Endothelial cell of umbilical vein (primary cell): ENCODE measurements at regions not wholly inside any gene's neighbourhood (a gene's known extent, or its start where the extent isn't known, plus 50 kb on each side); places are given as distances from the start of the nearest gene placed in this dataset.

ENCODE experiments used
- BruUV-seq: library from RNA; stranded (reverse); fragments of 400-500 nt; replicated peaks from 2 replicates; lab custom pipeline; 2021; lab: Mats Ljungman, UMichigan
- CTCF ChIA-PET: fragments of 300-600, 350-600 bp; sonication (Branson Sonifier 250); formaldehyde crosslinking; loops from one replicate; lab custom pipeline; 2021; ENCODE audit warnings: antibody characterized with exemption, inconsistent platforms; lab: Charles Lee
- POLR2A ChIA-PET: fragments of 300-600, 350-600 bp; sonication (Branson Sonifier 250); formaldehyde crosslinking; loops from one replicate; lab custom pipeline; 2021; ENCODE audit warnings: antibody characterized with exemption, inconsistent platforms; lab: Charles Lee
- DNase-seq: peaks from one replicate; pipeline ENCODE4 v3.0.0-alpha.2; 2011; ENCODE audit warnings: low read depth, low spot score
- FAIRE-seq: peaks from 2 replicates; lab custom pipeline; 2011; peaks lifted over from hg19 to GRCh38; lab: Jason Lieb, UNC
- H2AFZ ChIP-seq: 2 replicates; pipeline ENCODE4 v1.6.0; 2012; ENCODE audit warnings: low read depth, low read length, control low read depth, inconsistent platforms
- H3K27ac ChIP-seq: 2 replicates; pipeline ENCODE4 v1.5.1; 2011; ENCODE audit warnings: low read depth, mild to moderate bottlenecking, control low read depth, low read length, moderate library complexity; ENCODE audit not compliant: insufficient read depth
- H3K27me3 ChIP-seq, 2 experiments: 2 replicates each; pipeline versions ENCODE4 v1.6.0 to v1.6.1; 2011; ENCODE audit warnings: low read length in 2 of 2, mixed read lengths in 1 of 2; ENCODE audit not compliant: control insufficient read depth in 2 of 2, insufficient read depth in 2 of 2
- H3K36me3 ChIP-seq, 2 experiments: 2 replicates in 1 of 2; 3 replicates in 1 of 2; pipeline ENCODE4 v1.5.1; 2011; ENCODE audit warnings: low read length in 2 of 2, mild to moderate bottlenecking in 1 of 2, moderate library complexity in 1 of 2; ENCODE audit not compliant: control insufficient read depth in 2 of 2, insufficient read depth in 2 of 2; ENCODE audit errors: extremely low read depth in 1 of 2
- H3K4me1 ChIP-seq: 3 replicates; pipeline ENCODE4 v1.5.1; 2011; ENCODE audit warnings: mild to moderate bottlenecking, low read length; ENCODE audit not compliant: control insufficient read depth, insufficient read depth; ENCODE audit errors: extremely low read depth
- H3K4me2 ChIP-seq: 2 replicates; pipeline ENCODE4 v1.6.1; 2011; ENCODE audit warnings: low read length, control low read depth, mixed read lengths; ENCODE audit not compliant: insufficient read depth
- H3K4me3 ChIP-seq, 3 experiments: fragments of 200-600 bp in 1 of 3; sonication (generic), shearing (Covaris generic) in 1 of 3; replicated peaks in 1 of 3; 2 replicates each; pipeline ENCODE4 v1.5.1; 2011 to 2016; ENCODE audit warnings: control low read depth in 3 of 3, low read length in 3 of 3, mild to moderate bottlenecking in 2 of 3, inconsistent platforms in 1 of 3, low read depth in 1 of 3, moderate library complexity in 1 of 3; ENCODE audit not compliant: insufficient read depth in 1 of 3
- H3K79me2 ChIP-seq: 2 replicates; pipeline ENCODE4 v1.6.0; 2012; ENCODE audit warnings: low read length, inconsistent platforms; ENCODE audit not compliant: control insufficient read depth, insufficient read depth
- H3K9ac ChIP-seq: replicated peaks from 2 replicates; pipeline ENCODE3; 2011; ENCODE audit warnings: low read length, control low read depth; ENCODE audit not compliant: insufficient read depth; ENCODE audit errors: extremely low read depth
- H3K9me1 ChIP-seq: replicated peaks from 3 replicates; pipeline ENCODE4 v1.6.0; 2011; ENCODE audit warnings: mild to moderate bottlenecking, low read length; ENCODE audit not compliant: control insufficient read depth, insufficient read depth; ENCODE audit errors: extremely low read depth
- H3K9me3 ChIP-seq: replicated peaks from 2 replicates; pipeline ENCODE4 v1.5.1; 2012; ENCODE audit warnings: low read length, inconsistent platforms; ENCODE audit not compliant: control insufficient read depth, insufficient read depth
- H4K20me1 ChIP-seq: replicated peaks from 2 replicates; pipeline ENCODE3; 2011; ENCODE audit warnings: mild to moderate bottlenecking, low read length; ENCODE audit not compliant: control insufficient read depth, insufficient read depth; ENCODE audit errors: extremely low read depth
- EZH2 ChIP-seq: IDR thresholded peaks from 2 replicates; pipeline ENCODE4 v1.6.1; 2012; ENCODE audit warnings: borderline replicate concordance, low read depth, mild to moderate bottlenecking, moderate library complexity, low read length, inconsistent platforms; ENCODE audit not compliant: severe bottlenecking
- FOS ChIP-seq: IDR thresholded peaks from 2 replicates; pipeline ENCODE4 v1.6.1; 2011; ENCODE audit warnings: mild to moderate bottlenecking, low read length, moderate library complexity, borderline replicate concordance; ENCODE audit not compliant: insufficient read depth
- GATA2 ChIP-seq: IDR thresholded peaks from 2 replicates; pipeline ENCODE4 v1.7.0; 2011; ENCODE audit warnings: low read depth, mild to moderate bottlenecking, moderate library complexity, mixed read lengths, low read length; ENCODE audit not compliant: insufficient read length, insufficient read depth
- JUN ChIP-seq: IDR thresholded peaks from 2 replicates; pipeline ENCODE4 v1.6.1; 2011; ENCODE audit warnings: borderline replicate concordance, low read depth; ENCODE audit not compliant: insufficient read length, insufficient read depth
- MYC ChIP-seq: IDR thresholded peaks from one replicate; pipeline ENCODE4 v1.6.1; 2011; ENCODE audit warnings: mild to moderate bottlenecking, low read depth, low read length
- POLR2A ChIP-seq: IDR thresholded peaks from 2 replicates; pipeline ENCODE4 v1.6.1; 2012; ENCODE audit warnings: low read depth, mild to moderate bottlenecking, control low read depth, low read length
- POLR2AphosphoS5 ChIP-seq: IDR thresholded peaks from 2 replicates; pipeline ENCODE4 v1.6.1; 2012; ENCODE audit warnings: low read depth, mild to moderate bottlenecking, control low read depth, low read length, moderate library complexity; ENCODE audit not compliant: insufficient read depth
- dilution Hi-C: fragments of 300-500 bp; cut with MboI; formaldehyde crosslinking; loops from one replicate; pipeline ENCODE4 v1.15.0; 2019; ENCODE audit warnings: low sequenced_read_pairs; ENCODE audit not compliant: extremely low pct_ligation_motif_present
- intact Hi-C: fragments of 100-400 bp; cut with micrococcal nuclease; formaldehyde crosslinking; loops from one replicate; pipeline ENCODE4 v1.10.0; 2022
- TF ChIP-seq, protein P1 (sequence below): IDR thresholded peaks from 2 replicates; pipeline ENCODE4 v1.6.1; 2011; ENCODE audit not compliant: insufficient read depth, insufficient read length
- TF ChIP-seq, protein P2 (sequence below), 2 donors: IDR thresholded peaks; 1 replicate in 1 of 2; 2 replicates in 1 of 2; pipeline ENCODE4 v1.5.1; 2011; ENCODE audit warnings: low read length in 2 of 2, mild to moderate bottlenecking in 2 of 2, moderate library complexity in 2 of 2, control low read depth in 1 of 2, inconsistent platforms in 1 of 2, low read depth in 1 of 2; ENCODE audit not compliant: insufficient read depth in 1 of 2; ENCODE audit errors: extremely low read depth in 1 of 2

DNA sequence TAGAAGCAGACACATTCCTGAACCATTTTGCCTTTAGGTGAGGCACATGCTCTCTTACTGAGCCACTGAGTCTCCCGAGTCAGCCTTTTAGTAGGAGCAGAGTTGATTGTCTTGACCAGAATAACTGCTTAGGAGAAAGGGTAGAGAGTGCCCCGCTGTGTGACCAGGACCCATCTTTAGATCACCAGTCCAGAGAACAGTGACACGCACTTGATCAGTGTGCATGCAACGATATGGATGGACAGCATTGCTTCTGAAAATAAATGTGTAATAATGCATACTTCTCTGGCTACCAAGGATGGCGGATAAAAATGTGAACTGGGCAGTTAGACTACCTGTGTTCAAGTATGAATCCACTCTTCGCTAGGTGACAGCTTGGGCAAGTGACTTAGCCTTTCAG lies 897.7 kb downstream of the TRIML1 start:
- no peaks in the 10 kb centered on the region for H3K9me1 ChIP-seq
- H3K4me3 ChIP-seq: no peak overlapping the region
- no peak overlapping the region for H3K27ac ChIP-seq
- no peaks in the 10 kb centered on the region for H4K20me1 ChIP-seq
- no peaks in the 10 kb centered on the region for H3K79me2 ChIP-seq
- CTCF ChIA-PET: no interaction called here
- H3K36me3 ChIP-seq: no peaks in the 10 kb centered on the region
- no peak overlapping the region for H2AFZ ChIP-seq
- peaks cover 4% of the 10 kb centered on the region for H3K9me3 ChIP-seq
- FAIRE-seq (no peak), DNase-seq (no peak)
- no peaks in the 10 kb centered on the region for H3K27me3 ChIP-seq
- TF ChIP-seq FOS (no peak), POLR2AphosphoS5 (no peak), GATA2 (no peak), EZH2 (no peak), MYC (no peak), POLR2A (no peak), JUN (no peak)
- TF ChIP-seq, protein P1, sequence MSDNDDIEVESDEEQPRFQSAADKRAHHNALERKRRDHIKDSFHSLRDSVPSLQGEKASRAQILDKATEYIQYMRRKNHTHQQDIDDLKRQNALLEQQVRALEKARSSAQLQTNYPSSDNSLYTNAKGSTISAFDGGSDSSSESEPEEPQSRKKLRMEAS: no peak
- TF ChIP-seq, protein P2, sequence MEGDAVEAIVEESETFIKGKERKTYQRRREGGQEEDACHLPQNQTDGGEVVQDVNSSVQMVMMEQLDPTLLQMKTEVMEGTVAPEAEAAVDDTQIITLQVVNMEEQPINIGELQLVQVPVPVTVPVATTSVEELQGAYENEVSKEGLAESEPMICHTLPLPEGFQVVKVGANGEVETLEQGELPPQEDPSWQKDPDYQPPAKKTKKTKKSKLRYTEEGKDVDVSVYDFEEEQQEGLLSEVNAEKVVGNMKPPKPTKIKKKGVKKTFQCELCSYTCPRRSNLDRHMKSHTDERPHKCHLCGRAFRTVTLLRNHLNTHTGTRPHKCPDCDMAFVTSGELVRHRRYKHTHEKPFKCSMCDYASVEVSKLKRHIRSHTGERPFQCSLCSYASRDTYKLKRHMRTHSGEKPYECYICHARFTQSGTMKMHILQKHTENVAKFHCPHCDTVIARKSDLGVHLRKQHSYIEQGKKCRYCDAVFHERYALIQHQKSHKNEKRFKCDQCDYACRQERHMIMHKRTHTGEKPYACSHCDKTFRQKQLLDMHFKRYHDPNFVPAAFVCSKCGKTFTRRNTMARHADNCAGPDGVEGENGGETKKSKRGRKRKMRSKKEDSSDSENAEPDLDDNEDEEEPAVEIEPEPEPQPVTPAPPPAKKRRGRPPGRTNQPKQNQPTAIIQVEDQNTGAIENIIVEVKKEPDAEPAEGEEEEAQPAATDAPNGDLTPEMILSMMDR (IDR thresholded peaks at IDR 0.05; ENCODE audit: extremely low read depth in 1 of 2, insufficient read depth in 1 of 2, low read depth in 1 of 2, low read length in 2 of 2): no peak
- intact Hi-C loops (no loop called here), dilution Hi-C loops (no loop called here)
- H3K9ac ChIP-seq: no peak overlapping the region
- no peaks in the 10 kb centered on the region for H3K4me1 ChIP-seq
- BruUV-seq: no TSS peak
- H3K4me2 ChIP-seq: no peak overlapping the region
- POLR2A ChIA-PET: no interaction called here
